ENCODE measurements at regions not wholly inside any gene's neighbourhood (a gene's known extent, or its start where the extent isn't known, plus 50 kb on each side); places are given as distances from the start of the nearest gene placed in this dataset.

DNA sequence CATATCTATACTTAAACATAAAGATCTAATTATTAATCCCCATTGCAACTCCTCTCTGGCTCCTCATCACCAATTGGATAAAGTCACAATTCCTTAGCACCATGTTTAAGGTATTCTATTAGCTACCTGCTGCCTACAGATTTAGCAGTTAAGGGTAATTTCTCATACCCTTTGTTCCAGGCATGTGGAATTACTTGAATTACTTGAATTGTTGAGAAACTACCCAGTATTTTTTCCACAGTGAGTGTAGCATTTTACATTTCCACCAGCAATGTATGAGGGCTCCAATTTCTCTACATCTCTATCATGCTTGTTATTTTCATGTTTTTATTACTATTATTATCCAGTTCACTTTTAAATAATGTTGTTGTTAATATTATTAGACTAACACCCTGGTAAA lies 86.4 kb downstream of the P2RY1 start:
- Histone ChIP-seq H3K27me3 (no peaks in the 10 kb centered on the region), H3K36me3 (no peaks in the 10 kb centered on the region), H3K9me3 (no peaks in the 10 kb centered on the region), H3K4me1 (no peaks in the 10 kb centered on the region), H3K27ac (no peak overlapping the region), H3K4me3 (no peak overlapping the region)
- no peak for ATAC-seq
- intact Hi-C loops (cut with DNase I), result no loop called here
- no peak for DNase-seq
- TF ChIP-seq, protein P1, sequence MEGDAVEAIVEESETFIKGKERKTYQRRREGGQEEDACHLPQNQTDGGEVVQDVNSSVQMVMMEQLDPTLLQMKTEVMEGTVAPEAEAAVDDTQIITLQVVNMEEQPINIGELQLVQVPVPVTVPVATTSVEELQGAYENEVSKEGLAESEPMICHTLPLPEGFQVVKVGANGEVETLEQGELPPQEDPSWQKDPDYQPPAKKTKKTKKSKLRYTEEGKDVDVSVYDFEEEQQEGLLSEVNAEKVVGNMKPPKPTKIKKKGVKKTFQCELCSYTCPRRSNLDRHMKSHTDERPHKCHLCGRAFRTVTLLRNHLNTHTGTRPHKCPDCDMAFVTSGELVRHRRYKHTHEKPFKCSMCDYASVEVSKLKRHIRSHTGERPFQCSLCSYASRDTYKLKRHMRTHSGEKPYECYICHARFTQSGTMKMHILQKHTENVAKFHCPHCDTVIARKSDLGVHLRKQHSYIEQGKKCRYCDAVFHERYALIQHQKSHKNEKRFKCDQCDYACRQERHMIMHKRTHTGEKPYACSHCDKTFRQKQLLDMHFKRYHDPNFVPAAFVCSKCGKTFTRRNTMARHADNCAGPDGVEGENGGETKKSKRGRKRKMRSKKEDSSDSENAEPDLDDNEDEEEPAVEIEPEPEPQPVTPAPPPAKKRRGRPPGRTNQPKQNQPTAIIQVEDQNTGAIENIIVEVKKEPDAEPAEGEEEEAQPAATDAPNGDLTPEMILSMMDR (IDR thresholded peaks at IDR 0.05), result no peak

DNA sequence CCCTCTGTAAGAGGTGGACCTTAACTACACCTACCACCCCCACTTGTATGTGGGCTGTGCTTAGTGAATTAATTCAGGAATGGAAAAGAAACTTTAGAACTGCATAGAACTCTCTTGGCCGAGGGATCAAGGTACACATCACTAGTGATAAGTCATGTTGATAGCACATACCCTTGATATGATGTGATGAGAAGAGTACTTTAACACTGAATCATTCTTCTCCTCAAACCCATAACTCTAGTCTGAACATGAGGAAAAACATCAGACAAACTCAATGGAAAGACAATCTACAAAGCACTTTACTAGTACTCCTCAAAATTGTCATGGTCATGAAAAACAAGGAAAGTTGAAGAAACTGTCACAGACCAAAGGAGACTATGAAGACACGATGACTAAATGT lies 87.6 kb downstream of the P2RY1 start:
- no peaks in the 10 kb centered on the region for H3K9me3 ChIP-seq
- ATAC-seq, result no peak
- H3K27ac ChIP-seq, result no peak overlapping the region
- no peak overlapping the region for H3K4me3 ChIP-seq
- TF ChIP-seq, protein P1 (IDR thresholded peaks at IDR 0.05), result no peak
- H3K4me1 ChIP-seq, result no peaks in the 10 kb centered on the region
- no peaks in the 10 kb centered on the region for H3K27me3 ChIP-seq
- no peaks in the 10 kb centered on the region for H3K36me3 ChIP-seq
- DNase-seq, result no peak
- intact Hi-C loops (cut with DNase I), result no loop called here

DNA sequence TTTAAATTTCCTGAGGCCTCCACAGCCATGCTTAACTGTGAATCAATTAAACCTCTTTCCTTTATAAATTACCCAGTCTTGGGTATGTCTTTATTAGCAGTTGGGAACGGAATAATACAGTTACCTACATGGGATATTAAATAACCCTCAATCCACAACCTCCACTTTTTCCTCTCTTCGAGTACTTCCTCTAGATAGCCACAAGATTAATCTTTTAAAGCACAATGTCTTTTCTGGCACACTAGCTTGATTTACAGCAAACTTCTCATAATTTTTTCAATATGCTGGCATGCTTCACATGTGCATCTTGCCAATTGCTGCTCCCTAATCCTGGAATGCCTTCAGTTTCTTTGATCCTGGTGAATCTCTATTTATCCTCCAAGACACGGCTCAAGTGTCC lies 92.2 kb downstream of the P2RY1 start:
- H3K27ac ChIP-seq, result no peak overlapping the region
- H3K4me3 ChIP-seq, result no peak overlapping the region
- no peaks in the 10 kb centered on the region for H3K27me3 ChIP-seq
- H3K9me3 ChIP-seq, result no peaks in the 10 kb centered on the region
- TF ChIP-seq, protein P1 (IDR thresholded peaks at IDR 0.05), result no peak
- no peak for ATAC-seq
- H3K4me1 ChIP-seq, result no peaks in the 10 kb centered on the region
- H3K36me3 ChIP-seq, result no peaks in the 10 kb centered on the region
- intact Hi-C loops (cut with DNase I), result no loop called here
- no peak for DNase-seq

DNA sequence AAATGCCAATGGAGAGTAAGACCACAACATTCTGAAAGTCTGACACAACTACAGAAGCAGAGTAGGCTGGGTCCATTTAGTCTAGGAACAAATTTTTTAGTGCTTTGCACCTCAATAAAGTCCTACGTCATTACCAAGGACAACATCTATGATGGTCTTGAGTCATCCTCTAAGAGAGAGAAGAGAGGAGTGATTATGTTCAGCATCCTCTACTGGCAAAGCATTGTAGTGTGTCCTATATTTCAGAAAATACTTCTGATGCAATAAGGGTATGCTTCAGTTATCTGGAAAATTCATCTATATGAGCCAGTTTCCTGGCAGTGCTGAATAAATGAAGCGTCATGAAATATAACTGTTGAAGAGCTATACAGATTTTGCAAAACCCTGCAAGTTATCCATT lies 95.6 kb downstream of the P2RY1 start:
- intact Hi-C loops (cut with DNase I), result no loop called here
- no peak overlapping the region for H3K27ac ChIP-seq
- H3K27me3 ChIP-seq, result no peaks in the 10 kb centered on the region
- TF ChIP-seq, protein P1 (IDR thresholded peaks at IDR 0.05), result no peak
- H3K4me3 ChIP-seq, result no peak overlapping the region
- H3K9me3 ChIP-seq, result no peaks in the 10 kb centered on the region
- H3K36me3 ChIP-seq, result no peaks in the 10 kb centered on the region
- no peaks in the 10 kb centered on the region for H3K4me1 ChIP-seq
- no peak for ATAC-seq
- no peak for DNase-seq

DNA sequence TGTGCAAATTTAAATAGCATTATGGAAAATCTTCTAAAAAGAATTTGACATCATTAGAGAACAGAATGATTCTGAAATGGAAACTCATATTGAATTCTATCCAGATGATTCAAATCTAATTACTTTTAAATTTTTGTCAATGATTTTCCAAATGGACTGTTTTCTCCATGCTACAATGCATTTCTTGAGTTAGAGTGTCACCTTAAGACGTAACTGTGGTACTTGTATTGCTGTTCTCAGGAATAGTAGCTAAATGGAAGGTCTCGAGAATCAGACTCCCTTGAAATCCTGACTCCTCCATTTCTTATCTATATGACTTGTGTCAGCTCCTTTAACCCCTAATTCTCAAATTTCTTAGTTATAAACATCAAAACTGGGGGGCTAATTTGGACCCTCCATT lies 102.3 kb downstream of the P2RY1 start:
- Histone ChIP-seq H3K4me1 (no peaks in the 10 kb centered on the region), H3K9me3 (no peaks in the 10 kb centered on the region), H3K4me3 (no peak overlapping the region), H3K36me3 (no peaks in the 10 kb centered on the region), H3K27ac (no peak overlapping the region), H3K27me3 (no peaks in the 10 kb centered on the region)
- intact Hi-C loops (cut with DNase I), result no loop called here
- TF ChIP-seq, protein P1 (IDR thresholded peaks at IDR 0.05), result peak; percentile 22
- DNase-seq, result no peak
- ATAC-seq, result no peak

DNA sequence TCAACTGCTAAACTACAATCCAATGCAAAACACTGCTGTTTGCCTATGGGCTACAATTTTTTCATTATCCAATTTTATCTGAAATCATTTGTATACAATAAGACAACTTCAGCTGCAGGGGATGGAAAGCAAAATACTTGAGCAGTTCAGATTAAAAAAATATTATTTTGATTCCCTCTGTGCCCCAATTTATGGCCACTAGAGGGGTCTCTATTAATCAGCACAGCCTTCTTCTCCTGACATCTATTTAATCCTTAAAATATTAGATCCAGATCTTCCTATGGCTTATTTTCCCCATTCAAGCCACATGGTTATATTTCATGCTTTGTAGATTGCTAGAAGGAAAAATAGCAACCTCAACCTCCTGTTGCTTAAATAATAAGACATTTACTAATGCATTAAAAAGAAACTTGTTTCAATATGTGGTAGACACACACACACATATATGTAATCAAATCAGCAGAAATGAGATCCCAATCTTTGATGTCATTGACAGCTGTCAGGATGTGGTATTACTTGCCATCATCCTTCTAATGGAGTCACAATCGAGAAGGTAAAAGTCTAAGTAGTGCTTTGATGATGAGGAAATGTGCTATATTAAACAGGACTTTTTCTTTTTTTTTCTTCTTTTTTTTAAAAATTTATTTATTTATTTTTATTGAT lies 104.2 kb downstream of the P2RY1 start:
- DNase-seq (no peak), ATAC-seq (no peak)
- TF ChIP-seq, protein P1 (IDR thresholded peaks at IDR 0.05), result no peak
- H3K27ac ChIP-seq, result no peak overlapping the region
- intact Hi-C loops (cut with DNase I), result no loop called here
- no peaks in the 10 kb centered on the region for H3K36me3 ChIP-seq
- no peak overlapping the region for H3K4me3 ChIP-seq
- H3K4me1 ChIP-seq, result no peaks in the 10 kb centered on the region
- H3K9me3 ChIP-seq, result no peaks in the 10 kb centered on the region
- H3K27me3 ChIP-seq, result no peaks in the 10 kb centered on the region

Measured in upper lobe of right lung (tissue), 1 donor.